ENCODE measurements at regions not wholly inside any gene's neighbourhood (a gene's known extent, or its start where the extent isn't known, plus 50 kb on each side); places are given as distances from the start of the nearest gene placed in this dataset.

DNA sequence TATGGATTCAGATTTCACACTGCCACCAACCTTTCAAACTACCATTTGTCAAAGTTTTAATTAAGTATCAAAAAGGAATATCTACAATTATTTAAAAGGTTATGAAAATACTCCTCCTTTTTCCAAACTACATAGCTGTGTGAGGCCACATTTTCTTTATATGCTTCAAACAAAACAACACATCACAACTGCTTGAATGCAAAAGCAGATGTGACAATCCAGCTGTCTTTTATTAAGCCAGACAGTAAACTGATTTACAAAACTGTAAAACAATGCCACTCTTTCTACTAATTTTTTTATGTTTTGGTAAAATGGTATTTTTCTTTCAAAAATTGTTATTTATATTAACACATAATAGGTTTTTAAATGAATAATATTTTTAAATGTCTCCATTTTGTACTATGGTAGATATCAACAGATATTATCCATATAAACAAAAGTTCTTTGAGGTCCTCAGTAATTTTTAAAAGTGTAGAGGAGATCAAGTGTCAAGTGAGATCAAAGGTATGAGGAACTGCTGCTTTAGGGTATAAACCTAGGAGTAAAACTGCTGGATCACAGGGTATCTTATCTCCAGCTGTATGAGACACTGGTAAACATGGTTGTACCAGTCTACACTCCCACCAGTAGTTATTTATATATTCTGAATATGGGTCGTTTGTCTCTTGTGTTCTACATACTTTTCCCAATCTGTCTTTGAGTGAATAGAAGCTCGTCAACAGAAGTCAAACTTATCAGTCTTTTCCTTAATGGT is 68.8 kb upstream of the SERTAD2 start:
- no peaks in the 10 kb centered on the region for H3K27me3 ChIP-seq
- intact Hi-C loops (cut with DNase I): no loop called here
- no peak for ATAC-seq

DNA sequence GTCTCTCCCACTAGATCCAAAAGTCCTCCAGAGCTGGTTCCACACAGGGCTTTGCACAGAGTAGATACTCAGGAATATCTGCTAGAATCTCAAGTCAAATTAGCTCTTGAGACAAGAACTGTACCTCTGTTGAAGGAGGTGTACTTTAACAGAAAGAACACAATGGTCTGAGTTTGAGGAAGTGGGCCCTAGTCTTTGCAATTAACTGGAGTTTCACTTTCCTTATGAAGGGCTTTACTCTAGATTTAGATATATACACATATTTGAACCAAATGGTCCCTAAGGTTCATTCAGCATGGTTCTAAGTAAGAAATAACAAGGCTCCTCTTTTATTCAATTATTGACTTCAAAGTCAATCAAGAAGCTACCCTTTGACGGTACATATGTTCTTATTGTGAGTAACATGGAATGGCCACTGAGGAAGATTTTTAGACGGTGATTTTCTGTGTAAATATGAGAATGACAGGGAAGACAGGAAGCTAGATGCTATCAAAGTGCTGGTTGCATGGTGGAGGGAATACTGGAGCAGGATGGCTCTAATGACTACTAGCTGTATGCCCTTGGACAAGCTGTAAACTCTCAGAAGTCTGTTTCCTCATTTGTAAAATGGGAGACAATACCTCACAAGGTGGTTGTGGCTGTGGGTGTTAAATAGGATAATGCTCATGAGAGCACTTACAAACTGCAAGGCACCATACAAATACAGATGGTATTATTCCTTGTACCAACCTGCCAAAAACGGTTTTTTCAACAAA is 73.5 kb upstream of the SERTAD2 start:
- Histone ChIP-seq H3K4me3 (no peak overlapping the region), H3K27me3 (no peaks in the 10 kb centered on the region), H3K4me1 (peaks cover 8 to 25% (median 11%) of the 10 kb centered on the region in 3 donors), H3K36me3 (no peaks in the 10 kb centered on the region), H3K9me3 (no peaks in the 10 kb centered on the region), H3K27ac (no peak overlapping the region)
- DNase-seq (no peak), ATAC-seq (peak in 1 of 4 donors; percentile 25), FAIRE-seq (no peak)
- 75 to 84% methylated on average over 3 of the region's 3 CpGs for WGBS, 2 donors
- TF ChIP-seq, protein P1, sequence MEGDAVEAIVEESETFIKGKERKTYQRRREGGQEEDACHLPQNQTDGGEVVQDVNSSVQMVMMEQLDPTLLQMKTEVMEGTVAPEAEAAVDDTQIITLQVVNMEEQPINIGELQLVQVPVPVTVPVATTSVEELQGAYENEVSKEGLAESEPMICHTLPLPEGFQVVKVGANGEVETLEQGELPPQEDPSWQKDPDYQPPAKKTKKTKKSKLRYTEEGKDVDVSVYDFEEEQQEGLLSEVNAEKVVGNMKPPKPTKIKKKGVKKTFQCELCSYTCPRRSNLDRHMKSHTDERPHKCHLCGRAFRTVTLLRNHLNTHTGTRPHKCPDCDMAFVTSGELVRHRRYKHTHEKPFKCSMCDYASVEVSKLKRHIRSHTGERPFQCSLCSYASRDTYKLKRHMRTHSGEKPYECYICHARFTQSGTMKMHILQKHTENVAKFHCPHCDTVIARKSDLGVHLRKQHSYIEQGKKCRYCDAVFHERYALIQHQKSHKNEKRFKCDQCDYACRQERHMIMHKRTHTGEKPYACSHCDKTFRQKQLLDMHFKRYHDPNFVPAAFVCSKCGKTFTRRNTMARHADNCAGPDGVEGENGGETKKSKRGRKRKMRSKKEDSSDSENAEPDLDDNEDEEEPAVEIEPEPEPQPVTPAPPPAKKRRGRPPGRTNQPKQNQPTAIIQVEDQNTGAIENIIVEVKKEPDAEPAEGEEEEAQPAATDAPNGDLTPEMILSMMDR (IDR thresholded peaks at IDR 0.05): no peak
- intact Hi-C loops (cut with DNase I): no loop called here

More for the DNA sequence above, 68.8 kb upstream of the SERTAD2 start:
- WGBS, 2 donors: 51 to 53% methylated on average over 2 of the region's 2 CpGs
- Histone ChIP-seq H3K4me1 (peaks cover 3 to 11% (median 5%) of the 10 kb centered on the region in 3 donors), H3K9me3 (no peaks in the 10 kb centered on the region), H3K36me3 (no peaks in the 10 kb centered on the region), H3K27ac (no peak overlapping the region), H3K4me3 (no peak overlapping the region)
- no peak for FAIRE-seq
- TF ChIP-seq, protein P1 (IDR thresholded peaks at IDR 0.05): no peak
- no peak for DNase-seq

DNA sequence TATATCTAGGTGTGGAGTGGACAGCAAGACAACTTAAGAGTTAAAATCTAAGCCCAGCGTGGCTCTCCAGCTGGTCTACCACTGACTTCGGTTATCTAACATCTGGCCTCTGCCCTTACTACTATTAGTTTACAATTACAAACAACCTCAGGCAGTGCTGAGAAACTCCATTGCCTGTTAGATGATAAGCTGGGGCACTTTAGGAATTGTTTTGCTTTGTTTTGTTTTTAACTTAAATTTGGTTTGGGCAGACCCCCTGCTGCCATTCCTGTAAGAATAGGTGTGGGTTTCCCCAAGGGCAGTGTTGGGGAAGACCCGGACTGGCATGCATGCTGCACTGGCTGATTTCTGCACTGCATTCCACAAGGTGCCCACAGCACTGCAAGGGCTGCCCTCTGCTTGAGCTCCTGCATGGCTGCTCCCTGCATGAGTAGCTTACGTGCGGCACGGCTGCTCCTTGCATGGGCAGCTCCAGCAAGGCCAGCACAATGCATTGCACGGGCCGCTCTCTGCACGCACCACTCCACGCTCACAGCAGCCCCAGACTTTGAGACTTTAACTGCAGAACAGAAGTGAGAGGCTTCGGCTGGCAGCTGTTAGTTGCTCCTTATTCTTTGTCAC is 74.2 kb upstream of the SERTAD2 start:
- Histone ChIP-seq H3K9me3 (no peaks in the 10 kb centered on the region), H3K27ac (no peak overlapping the region), H3K4me3 (no peak overlapping the region), H3K27me3 (no peaks in the 10 kb centered on the region), H3K4me1 (peaks cover 5 to 29% (median 8%) of the 10 kb centered on the region in 3 donors), H3K36me3 (no peaks in the 10 kb centered on the region)
- DNase-seq (no peak), ATAC-seq (peak in 1 of 4 donors; percentile 7), FAIRE-seq (no peak)
- 67 to 73% methylated on average over 10 to 11 of the region's 11 CpGs for WGBS, 2 donors
- TF ChIP-seq, protein P1 (IDR thresholded peaks at IDR 0.05): no peak
- intact Hi-C loops (cut with DNase I): no loop called here

DNA sequence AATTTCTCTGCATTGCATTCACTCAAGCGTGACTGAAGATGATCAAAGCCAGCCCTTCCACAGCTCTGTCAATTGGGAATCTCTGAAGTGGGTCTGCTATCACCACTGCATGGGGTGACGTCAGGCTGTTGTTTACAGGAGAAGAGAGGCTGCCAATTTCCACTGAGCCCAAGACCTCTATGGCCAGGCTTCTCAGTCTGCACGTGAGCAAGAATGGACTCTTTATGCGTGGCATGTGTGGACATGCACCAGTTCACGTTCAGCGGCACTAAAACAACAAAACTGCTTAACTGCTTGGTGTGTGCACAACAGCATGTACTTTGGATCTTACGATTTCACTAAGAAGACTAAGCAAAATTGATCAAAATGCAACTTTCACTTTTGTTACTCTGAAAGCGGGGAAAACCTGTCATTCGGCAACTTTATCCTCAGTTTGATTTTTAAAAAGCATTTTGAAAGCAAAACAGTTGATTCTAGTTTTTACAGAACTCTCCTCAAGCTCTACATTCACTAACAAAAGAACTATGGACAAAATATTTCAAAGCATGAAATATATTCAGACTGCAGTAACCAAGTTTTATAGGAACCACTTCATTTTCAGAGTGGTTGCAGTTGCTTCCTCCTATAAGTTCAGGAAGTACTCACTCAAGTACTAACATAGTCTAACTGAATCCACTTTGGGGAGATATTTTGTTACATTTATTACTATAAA is 77.0 kb upstream of the SERTAD2 start:
- Histone ChIP-seq H3K36me3 (no peaks in the 10 kb centered on the region), H3K4me1 (peaks cover 5 to 29% (median 8%) of the 10 kb centered on the region in 3 donors), H3K4me3 (peak overlapping the region in 3 of 4 donors; percentile 14 to 41 (median 31)), H3K27ac (peak overlapping the region; percentile 41 to 82 (median 65)), H3K27me3 (no peaks in the 10 kb centered on the region), H3K9me3 (no peaks in the 10 kb centered on the region)
- DNase-seq (peak; percentile 53 to 82 (median 66)), FAIRE-seq (peak; percentile 41), ATAC-seq (peak; percentile 95 to 98 (median 96))
- intact Hi-C loops (cut with DNase I): loop anchor here in 1 of 3 donors (10.0 kb wide), 1 partner anchor 134 kb away; no protein-coding TSS in a partner anchor
- TF ChIP-seq, protein P1 (IDR thresholded peaks at IDR 0.05): no peak
- 2% methylated on average over 9 of the region's 9 CpGs for WGBS, 2 donors

All from pancreas (tissue), 10 donors.